ENCODE measurements at regions not wholly inside any gene's neighbourhood (a gene's known extent, or its start where the extent isn't known, plus 50 kb on each side); places are given as distances from the start of the nearest gene placed in this dataset.

DNA sequence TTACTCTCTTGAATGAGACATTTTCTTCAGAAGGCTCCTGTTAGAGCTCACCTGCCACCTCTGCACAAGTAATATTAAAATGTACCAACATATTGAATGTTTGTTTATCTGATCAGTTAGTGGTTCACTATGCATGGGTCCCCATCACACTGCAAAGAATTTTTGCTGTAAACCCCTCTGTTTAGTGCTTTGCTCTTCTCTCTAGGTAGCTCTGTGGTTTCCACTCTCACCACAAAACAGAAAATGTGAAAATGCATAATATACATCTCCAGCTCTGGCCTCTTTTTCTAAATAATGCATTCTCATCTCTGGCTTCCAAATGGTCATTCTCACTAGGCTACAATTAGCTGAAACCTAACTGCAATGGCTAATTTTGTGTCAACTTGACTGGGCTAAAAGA lies 176.7 kb downstream of the TRIM33 start:
- intact Hi-C loops (cut with DNase I, micrococcal nuclease): no loop called here
- ChIA-PET POLR2A (interaction anchor here (1.2 to 5.1 kb wide), 3 partner anchors 8 to 13 kb away, joined by 4 to 36 read pairs (median 5); no protein-coding TSS in a partner anchor), CTCF (interaction anchor here (0.7 kb wide), 1 partner anchor 13 kb away, joined by 4 read pairs; no protein-coding TSS in a partner anchor)
- ATAC-seq (ENCODE audit: poor library complexity) (peak; percentile 30), DNase-seq (peak in 1 of 14 experiments; percentile 16)
- no peaks in the 10 kb centered on the region for H3K27me3 ChIP-seq (ENCODE audit: control insufficient read depth in 1 of 2, insufficient read depth in 2 of 2, low read length in 2 of 2)
- H3K9me3 ChIP-seq (ENCODE audit: control insufficient read depth in 1 of 2, insufficient read depth in 1 of 2, low read length in 2 of 2): no peaks in the 10 kb centered on the region
- no peak overlapping the region for H3K4me3 ChIP-seq (ENCODE audit: low read length)
- peak overlapping the region; percentile 63 for H3K27ac Mint-ChIP-seq
- no peaks in the 10 kb centered on the region for H3K36me3 Mint-ChIP-seq (ENCODE audit: low read depth)
- no peaks in the 10 kb centered on the region for H3K9me3 Mint-ChIP-seq
- H3K4me1 Mint-ChIP-seq (ENCODE audit: low read depth): peaks cover 71% of the 10 kb centered on the region
- TF ChIP-seq, protein P1, sequence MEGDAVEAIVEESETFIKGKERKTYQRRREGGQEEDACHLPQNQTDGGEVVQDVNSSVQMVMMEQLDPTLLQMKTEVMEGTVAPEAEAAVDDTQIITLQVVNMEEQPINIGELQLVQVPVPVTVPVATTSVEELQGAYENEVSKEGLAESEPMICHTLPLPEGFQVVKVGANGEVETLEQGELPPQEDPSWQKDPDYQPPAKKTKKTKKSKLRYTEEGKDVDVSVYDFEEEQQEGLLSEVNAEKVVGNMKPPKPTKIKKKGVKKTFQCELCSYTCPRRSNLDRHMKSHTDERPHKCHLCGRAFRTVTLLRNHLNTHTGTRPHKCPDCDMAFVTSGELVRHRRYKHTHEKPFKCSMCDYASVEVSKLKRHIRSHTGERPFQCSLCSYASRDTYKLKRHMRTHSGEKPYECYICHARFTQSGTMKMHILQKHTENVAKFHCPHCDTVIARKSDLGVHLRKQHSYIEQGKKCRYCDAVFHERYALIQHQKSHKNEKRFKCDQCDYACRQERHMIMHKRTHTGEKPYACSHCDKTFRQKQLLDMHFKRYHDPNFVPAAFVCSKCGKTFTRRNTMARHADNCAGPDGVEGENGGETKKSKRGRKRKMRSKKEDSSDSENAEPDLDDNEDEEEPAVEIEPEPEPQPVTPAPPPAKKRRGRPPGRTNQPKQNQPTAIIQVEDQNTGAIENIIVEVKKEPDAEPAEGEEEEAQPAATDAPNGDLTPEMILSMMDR (IDR thresholded peaks at IDR 0.05): no peak
- H3K4me1 ChIP-seq (ENCODE audit: insufficient read depth, low read length): peaks cover 54% of the 10 kb centered on the region
- H3K4me3 Mint-ChIP-seq: peak overlapping the region; percentile 30
- H3K27ac ChIP-seq (ENCODE audit: low read depth in 1 of 2, low read length in 2 of 2): peak overlapping the region in 1 of 2 donors; percentile 43
- no peaks in the 10 kb centered on the region for H3K27me3 Mint-ChIP-seq
- H3K36me3 ChIP-seq (ENCODE audit: insufficient read depth, low read length): no peaks in the 10 kb centered on the region

DNA sequence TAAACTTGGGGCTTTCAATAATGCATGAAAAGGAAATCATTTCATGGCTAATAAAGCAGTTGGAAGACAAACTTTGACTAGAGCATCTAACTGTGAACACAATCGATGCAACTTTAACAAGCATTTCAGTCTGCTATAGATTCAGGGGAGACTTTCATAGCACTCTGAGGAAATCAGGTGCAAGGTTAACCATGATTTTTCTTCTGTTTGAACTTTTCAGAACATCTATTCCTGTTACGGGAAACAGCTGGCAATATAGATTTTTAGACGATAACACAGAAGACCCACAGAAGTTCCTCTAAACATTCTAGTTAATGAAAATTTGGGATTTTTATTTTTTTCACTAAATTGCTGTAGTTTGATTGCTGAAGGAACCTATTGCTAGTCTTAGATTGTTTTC lies 177.3 kb downstream of the TRIM33 start:
- Histone ChIP-seq H3K4me3 (ENCODE audit: low read length) (no peak overlapping the region), H3K36me3 (ENCODE audit: insufficient read depth, low read length) (no peaks in the 10 kb centered on the region), H3K27me3 (ENCODE audit: control insufficient read depth in 1 of 2, insufficient read depth in 2 of 2, low read length in 2 of 2) (no peaks in the 10 kb centered on the region), H3K9me3 (ENCODE audit: control insufficient read depth in 1 of 2, insufficient read depth in 1 of 2, low read length in 2 of 2) (no peaks in the 10 kb centered on the region), H3K27ac (ENCODE audit: low read depth in 1 of 2, low read length in 2 of 2) (peak overlapping the region in 1 of 2 donors; percentile 43), H3K4me1 (ENCODE audit: insufficient read depth, low read length) (peaks cover 53% of the 10 kb centered on the region)
- ChIA-PET CTCF (no interaction called here), POLR2A (interaction anchor here (0.7 to 5.1 kb wide), 4 partner anchors 8 to 178 kb away, joined by 3 to 36 read pairs (median 4); no protein-coding TSS in a partner anchor)
- DNase-seq: no peak
- Mint-ChIP-seq H3K9me3 (no peaks in the 10 kb centered on the region), H3K4me3 (peak overlapping the region; percentile 16), H3K4me1 (ENCODE audit: low read depth) (peaks cover 73% of the 10 kb centered on the region), H3K36me3 (ENCODE audit: low read depth) (no peaks in the 10 kb centered on the region), H3K27me3 (no peaks in the 10 kb centered on the region), H3K27ac (peak overlapping the region; percentile 63)
- no peak for ATAC-seq (ENCODE audit: poor library complexity)
- TF ChIP-seq, protein P1 (IDR thresholded peaks at IDR 0.05): no peak
- intact Hi-C loops (cut with DNase I, micrococcal nuclease): no loop called here

DNA sequence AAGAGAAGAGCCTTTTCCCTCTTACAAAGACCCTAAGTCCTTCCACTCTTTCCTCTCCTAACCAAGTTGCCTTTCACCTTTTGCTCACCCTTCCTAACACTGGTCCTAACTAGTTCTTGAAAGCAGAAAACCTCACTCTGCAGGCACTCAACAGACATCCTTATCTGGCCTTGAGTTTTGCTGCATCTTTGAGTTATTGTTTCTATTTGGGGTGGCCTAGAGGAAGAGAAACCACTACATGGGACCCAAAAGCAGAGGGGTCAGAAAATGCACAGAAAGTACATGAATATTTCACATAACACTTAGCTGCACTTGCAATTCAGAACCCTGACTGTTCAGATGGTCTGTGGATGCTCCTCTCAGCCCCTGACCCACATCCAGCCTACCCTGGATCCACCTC lies 178.3 kb upstream of the SYT6 start:
- Histone ChIP-seq H3K27me3 (ENCODE audit: control insufficient read depth in 1 of 2, insufficient read depth in 2 of 2, low read length in 2 of 2) (no peaks in the 10 kb centered on the region), H3K9me3 (ENCODE audit: control insufficient read depth in 1 of 2, insufficient read depth in 1 of 2, low read length in 2 of 2) (no peaks in the 10 kb centered on the region), H3K4me1 (ENCODE audit: insufficient read depth, low read length) (peaks cover 58% of the 10 kb centered on the region), H3K4me3 (ENCODE audit: low read length) (no peak overlapping the region), H3K27ac (ENCODE audit: low read depth in 1 of 2, low read length in 2 of 2) (peak overlapping the region in 1 of 2 donors; percentile 18), H3K36me3 (ENCODE audit: insufficient read depth, low read length) (no peaks in the 10 kb centered on the region)
- ChIA-PET CTCF (interaction anchor here (1.8 kb wide), 1 partner anchor 15 kb away, joined by 7 read pairs; no protein-coding TSS in a partner anchor), POLR2A (interaction anchor here (5.1 kb wide), 1 partner anchor 10 kb away, joined by 36 read pairs; no protein-coding TSS in a partner anchor)
- Mint-ChIP-seq H3K36me3 (ENCODE audit: low read depth) (no peaks in the 10 kb centered on the region), H3K4me3 (no peak overlapping the region), H3K27ac (peak overlapping the region; percentile 76), H3K4me1 (ENCODE audit: low read depth) (peaks cover 66% of the 10 kb centered on the region), H3K27me3 (no peaks in the 10 kb centered on the region), H3K9me3 (no peaks in the 10 kb centered on the region)
- no peak for ATAC-seq (ENCODE audit: poor library complexity)
- no peak for DNase-seq
- TF ChIP-seq, protein P1 (IDR thresholded peaks at IDR 0.05): no peak
- intact Hi-C loops (cut with DNase I, micrococcal nuclease): no loop called here
